Dermis microvascular lymphatic vessel endothelial cell (primary cell): ENCODE measurements at regions not wholly inside any gene's neighbourhood (a gene's known extent, or its start where the extent isn't known, plus 50 kb on each side); places are given as distances from the start of the nearest gene placed in this dataset.
"Not testable (repeated sequence)": the region's sequence is repeated elsewhere in the genome, so short reads cannot be mapped to it uniquely, and the experiment has no call there.

ENCODE experiments used
- DNase-seq, 2 donors: peaks; one replicate each; pipeline versions ENCODE4 v3.0.0 to v3.0.0-alpha.2; 2010; ENCODE audit warnings: low read depth in 2 of 2

DNA sequence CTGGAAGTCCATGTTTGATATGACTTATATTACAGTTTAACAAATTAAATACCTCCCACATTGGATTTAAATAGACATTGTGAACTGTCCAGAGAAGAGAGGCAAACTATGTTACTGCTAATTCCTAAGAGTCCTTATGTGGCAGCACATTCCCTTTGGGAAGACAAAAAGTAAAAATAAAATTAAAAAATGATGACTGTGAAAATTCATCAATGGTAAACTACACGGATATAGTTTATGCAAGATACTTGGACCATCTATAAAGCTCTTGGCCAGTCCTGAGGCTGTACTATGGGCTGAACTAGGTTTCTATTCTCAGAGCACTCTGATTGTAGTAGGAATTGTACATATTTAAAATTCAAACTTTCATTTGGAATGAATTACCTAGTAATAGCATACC lies 206.4 kb downstream of the LRRK2 start:
- DNase-seq = no peak

GRCh38 chr12:40435251-40435650 lies 210.5 kb downstream of the LRRK2 start:
- DNase-seq = no peak

DNA sequence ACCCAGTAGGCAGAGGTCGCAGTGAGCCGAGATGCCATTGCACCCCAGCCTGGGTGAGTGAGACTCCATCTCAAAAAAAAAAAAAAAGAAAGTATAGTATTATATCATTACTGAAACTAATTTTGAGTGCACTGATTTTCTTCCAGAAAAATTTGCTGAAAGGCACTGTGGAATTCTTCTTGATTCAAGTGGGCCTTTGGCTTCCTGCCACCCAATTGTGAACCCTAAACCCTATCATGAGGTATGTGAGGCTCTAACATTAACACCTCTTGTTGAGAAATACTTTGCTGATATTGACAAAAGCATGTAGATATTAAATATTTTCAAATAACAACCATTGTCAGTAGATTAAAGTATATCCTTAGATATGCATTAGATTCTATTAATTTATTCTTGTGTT lies 211.2 kb downstream of the LRRK2 start:
- DNase-seq = no peak

DNA sequence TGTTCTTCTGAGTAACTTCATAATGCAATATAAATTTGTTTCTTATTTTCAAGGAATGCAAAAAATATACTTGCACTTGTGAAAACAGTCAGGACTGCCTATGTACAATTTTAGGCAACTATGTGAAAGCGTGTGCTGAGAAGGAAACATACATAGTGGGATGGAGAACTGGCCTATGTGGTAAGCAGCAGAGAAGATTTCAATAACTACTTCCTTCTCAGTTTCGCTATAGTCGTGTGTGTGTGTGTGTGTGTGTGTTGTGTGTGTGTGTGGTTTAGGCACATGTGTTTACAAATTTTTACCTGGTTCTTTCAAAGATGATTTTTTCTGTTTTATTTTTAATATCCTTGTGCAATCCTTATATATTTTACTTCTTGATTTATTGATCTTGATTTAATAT lies 211.8 kb downstream of the LRRK2 start:
- DNase-seq = no peak

DNA sequence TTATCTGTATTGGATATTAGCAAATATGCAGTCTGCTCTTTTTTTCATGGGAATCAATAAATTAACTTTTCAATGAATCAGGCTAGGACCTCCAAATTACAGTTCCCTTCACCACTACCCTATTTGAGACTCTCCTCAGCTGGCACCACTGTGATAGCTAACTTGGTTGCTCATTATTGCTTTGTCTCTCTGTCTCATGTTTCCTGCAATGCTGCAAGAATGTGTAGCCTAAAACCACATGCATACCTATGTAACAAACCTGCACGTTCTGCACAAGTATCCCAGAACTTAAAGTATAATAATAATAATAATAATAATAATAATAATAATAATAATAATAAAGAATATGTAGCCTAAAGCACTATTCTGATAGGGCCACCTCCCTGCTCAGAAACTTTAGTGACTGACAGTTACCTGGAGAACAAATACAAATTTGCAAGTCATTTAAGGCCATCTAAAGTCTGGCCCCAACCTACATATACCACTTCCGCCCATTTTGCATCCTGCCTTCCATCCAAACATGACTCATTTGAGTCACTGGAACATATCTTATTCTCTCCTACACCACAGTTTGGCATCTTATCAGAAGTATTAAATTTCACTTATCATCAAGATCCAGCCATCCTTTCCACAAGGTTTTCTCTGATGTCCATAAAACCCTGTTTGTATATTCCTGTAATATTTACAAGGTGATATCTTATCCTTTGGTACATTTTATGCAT lies 215.1 kb downstream of the LRRK2 start:
- DNase-seq = no peak

DNA sequence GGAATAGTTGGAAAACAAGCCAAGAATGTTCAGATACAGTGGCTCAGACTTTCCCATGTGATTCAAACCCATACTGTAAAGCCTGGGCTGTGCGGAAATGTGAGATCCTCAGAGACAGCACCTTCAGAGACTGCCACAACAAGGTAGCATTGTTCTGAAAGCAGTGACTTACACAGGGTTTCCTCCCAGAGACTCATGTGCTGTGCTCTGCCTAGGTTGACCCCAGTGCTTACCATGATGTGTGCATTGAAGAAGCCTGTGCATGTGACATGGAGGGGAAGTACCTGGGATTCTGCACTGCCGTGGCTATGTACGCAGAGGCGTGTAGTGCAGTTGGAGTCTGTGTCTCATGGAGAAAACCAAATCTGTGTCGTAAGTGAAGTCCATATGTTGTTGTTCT lies 219.4 kb downstream of the LRRK2 start:
- DNase-seq = no peak

- DNase-seq = no peak
Measured at GRCh38 chr12:40446385-40446784, 221.6 kb downstream of the LRRK2 start.

- not testable (repeated sequence) for DNase-seq
Measured at GRCh38 chr12:40448523-40448922, 223.7 kb downstream of the LRRK2 start.

DNA sequence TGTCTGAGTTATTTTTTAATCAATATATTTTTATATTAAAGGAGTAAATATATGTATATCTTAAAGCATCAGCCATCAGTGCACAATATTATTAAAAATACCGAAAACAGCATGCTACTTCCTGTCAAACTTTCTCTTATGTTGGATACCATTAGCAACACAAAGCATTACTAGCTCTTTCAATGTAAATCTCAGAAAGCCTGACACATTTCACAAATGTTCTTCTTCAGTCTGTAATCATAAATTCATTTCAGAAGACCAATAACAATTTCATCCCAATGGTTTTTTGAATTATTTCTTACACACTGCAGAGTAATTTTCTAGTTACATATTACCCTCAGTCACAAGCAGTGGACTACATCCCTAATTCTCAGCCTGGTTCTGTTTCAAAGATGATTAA lies 226.9 kb downstream of the LRRK2 start:
- no peak for DNase-seq

GRCh38 chr12:40464121-40464520 lies 228.1 kb upstream of the CNTN1 start:
- DNase-seq = no peak

- DNase-seq = no peak
Measured at GRCh38 chr12:40469736-40470135, 222.5 kb upstream of the CNTN1 start.

DNA sequence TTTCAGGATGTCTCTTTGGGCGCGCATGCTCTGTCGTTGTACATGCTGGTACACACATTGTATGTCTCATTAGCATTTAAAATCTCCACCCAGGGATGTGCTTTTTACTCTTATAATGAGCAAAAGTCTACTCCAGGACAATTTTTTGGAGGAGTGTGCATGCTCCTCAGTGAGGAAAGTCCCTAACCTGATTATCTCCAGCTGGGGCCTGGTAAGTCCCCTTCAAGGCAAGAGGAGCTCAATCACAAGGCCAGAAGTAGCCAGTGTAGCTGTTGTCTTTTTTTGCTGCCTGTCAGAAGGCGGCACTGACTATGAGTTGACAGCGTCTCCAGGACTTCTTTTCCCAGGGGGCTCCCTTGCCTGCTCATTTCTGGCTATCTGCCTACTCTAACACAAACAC lies 218.3 kb upstream of the CNTN1 start:
- no peak for DNase-seq

DNA sequence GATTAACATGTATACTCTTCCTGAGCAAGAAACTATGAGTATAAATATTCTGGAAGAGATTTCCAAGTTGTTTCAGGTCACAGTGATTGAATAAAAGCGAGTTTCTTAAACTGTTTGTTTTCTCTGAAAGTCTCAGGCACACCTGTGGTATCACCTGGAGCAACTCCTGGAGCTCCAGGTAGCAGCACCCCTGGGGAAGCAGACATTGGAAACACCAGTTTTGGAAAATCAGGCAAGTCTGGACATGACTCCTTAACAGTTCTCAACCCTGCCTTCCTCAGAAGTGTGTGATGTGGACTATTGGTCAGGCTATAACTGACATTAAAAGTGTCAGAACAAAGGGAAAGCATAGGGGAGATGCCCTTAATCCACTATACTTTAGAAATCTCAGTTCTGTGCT lies 217.6 kb upstream of the CNTN1 start:
- DNase-seq = no peak

DNA sequence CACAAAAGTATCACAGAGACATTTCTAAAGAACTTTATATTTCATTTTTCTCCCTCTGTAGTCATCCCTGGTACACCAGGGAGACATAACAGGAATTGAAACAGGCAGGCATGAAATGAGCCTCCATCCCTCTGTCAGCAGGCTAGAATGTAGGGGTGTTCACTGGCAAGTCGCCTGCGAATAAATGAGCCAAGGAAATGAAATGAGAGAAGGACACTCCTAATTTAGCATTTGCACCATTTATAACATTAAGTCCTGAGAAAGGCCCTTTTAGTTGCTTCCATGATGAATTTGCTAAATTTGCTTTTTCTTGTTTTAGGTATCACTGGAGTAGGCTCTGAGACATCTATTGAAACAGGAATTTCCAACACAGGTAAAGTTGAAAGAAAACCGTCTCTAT lies 192.4 kb upstream of the CNTN1 start:
- no peak for DNase-seq

GRCh38 chr12:40502322-40502721 lies 189.9 kb upstream of the CNTN1 start:
- no peak for DNase-seq

GRCh38 chr12:40505327-40505726 lies 186.9 kb upstream of the CNTN1 start:
- no peak for DNase-seq

- DNase-seq = no peak
Measured at GRCh38 chr12:40508421-40508820, 183.8 kb upstream of the CNTN1 start.

GRCh38 chr12:40511341-40511740 lies 180.9 kb upstream of the CNTN1 start:
- no peak for DNase-seq

DNA sequence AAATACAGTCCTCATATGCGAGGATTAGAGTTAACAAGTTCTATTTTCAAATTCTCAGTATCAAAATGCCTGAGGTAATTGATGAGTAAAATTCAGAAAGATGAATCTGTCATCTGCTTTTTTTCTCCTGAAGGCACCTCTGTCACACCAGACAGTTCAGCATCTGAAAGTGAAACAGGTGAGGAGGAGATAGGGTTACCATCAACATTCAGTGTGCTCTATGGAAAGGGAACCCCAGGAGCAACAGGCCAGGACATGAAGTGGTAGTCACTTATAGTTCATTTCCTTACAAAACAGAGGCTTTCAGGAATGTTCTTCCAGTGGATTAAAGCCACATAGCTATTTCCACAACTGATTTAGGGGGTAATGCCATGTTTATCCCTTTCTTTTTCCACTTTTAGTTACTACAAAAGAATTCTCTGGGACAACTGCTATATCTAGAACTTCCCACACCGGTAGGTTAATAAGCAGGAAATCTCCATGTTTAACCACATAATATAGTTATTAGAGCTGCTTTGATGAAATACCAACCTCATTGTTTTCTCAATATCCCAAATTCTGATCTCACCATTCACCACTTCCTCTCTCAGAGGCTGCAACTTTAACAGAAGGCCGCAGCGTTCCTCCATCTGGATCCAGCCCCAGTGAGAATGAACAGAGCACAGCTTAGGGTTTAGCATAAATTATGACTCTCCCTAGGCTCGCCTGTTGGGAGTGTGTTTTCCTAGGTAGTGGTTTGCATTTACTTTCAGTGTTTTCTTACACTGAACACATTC lies 177.0 kb upstream of the CNTN1 start:
- no peak for DNase-seq

DNA sequence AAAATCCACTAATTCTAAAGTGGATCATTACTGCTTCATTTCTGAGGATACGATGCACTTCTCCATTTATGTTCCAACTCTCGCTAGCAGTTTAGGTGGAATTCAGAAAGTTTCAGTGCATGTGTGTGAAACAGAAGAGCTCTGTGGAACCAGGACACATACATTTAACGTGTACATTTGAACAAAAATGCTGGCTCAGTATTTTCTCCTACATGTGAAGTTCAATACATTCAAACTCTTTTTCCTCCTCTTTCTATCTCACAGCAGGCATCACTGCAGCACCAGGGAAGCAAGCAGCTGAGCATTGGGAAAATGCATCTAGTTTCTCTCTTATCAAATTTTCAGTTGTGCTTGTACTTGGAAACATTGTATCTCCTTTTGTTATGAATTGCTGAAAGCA lies 169.4 kb upstream of the CNTN1 start:
- no peak for DNase-seq

DNA sequence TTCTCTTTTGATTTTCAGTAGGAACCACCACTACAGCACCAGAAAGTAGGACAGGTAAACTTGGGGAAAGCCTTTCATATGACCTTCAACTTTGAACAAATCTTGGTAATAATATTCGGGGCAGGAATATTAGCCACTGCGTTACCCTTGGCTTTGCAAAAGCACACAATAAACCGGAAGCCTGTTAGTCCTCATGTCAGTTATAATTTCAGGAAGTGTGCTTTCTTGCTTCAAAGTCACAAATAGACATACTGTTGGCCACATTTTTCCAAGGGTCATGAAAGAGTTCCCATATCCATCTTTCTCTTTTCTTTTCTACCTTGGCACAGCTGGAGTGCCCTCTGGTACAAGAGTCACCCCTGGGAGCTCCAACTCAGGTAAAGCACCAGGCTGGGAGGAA lies 167.2 kb upstream of the CNTN1 start:
- no peak for DNase-seq

GRCh38 chr12:40534828-40535227 lies 157.4 kb upstream of the CNTN1 start:
- DNase-seq = no peak

GRCh38 chr12:40551466-40551865 lies 140.8 kb upstream of the CNTN1 start:
- no peak for DNase-seq
